Glutamatergic neuron (in vitro differentiated cells): ENCODE measurements at regions not wholly inside any gene's neighbourhood (a gene's known extent, or its start where the extent isn't known, plus 50 kb on each side); places are given as distances from the start of the nearest gene placed in this dataset.
"Not testable (repeated sequence)": the region's sequence is repeated elsewhere in the genome, so short reads cannot be mapped to it uniquely, and the experiment has no call there.

Experiments used
- DNase-seq: peaks from one replicate; pipeline ENCODE4 v3.0.0; 2022
- H3K27ac Mint-ChIP-seq: one replicate; pipeline ENCODE4 v1.8.0; 2020; ENCODE audit warnings: mild to moderate bottlenecking, mixed read lengths, inconsistent platforms; ENCODE audit not compliant: unreplicated experiment
- H3K27me3 Mint-ChIP-seq: one replicate; pipeline ENCODE4 v1.8.0; 2020; ENCODE audit warnings: mild to moderate bottlenecking, moderate library complexity, mixed read lengths, inconsistent platforms; ENCODE audit not compliant: unreplicated experiment
- H3K36me3 Mint-ChIP-seq: one replicate; pipeline ENCODE4 v1.8.0; 2020; ENCODE audit warnings: mild to moderate bottlenecking, mixed read lengths, inconsistent platforms; ENCODE audit not compliant: unreplicated experiment
- H3K4me1 Mint-ChIP-seq: one replicate; pipeline ENCODE4 v1.8.0; 2020; ENCODE audit warnings: mild to moderate bottlenecking, low read depth, mixed read lengths, inconsistent platforms; ENCODE audit not compliant: unreplicated experiment
- H3K4me3 Mint-ChIP-seq: one replicate; pipeline ENCODE4 v1.8.0; 2020; ENCODE audit warnings: mild to moderate bottlenecking, mixed read lengths, inconsistent platforms; ENCODE audit not compliant: unreplicated experiment
- H3K9me3 Mint-ChIP-seq: one replicate; pipeline ENCODE4 v1.8.0; 2020; ENCODE audit warnings: mild to moderate bottlenecking, moderate library complexity, mixed read lengths, inconsistent platforms; ENCODE audit not compliant: unreplicated experiment
- TF ChIP-seq, protein P1 (sequence below): fragments of 200-600 bp; sonication (generic); IDR thresholded peaks from one replicate; pipeline ENCODE4 v1.5.0; 2021; ENCODE audit not compliant: partially characterized antibody, unreplicated experiment

- H3K36me3 Mint-ChIP-seq = no peaks in the 10 kb centered on the region
- H3K4me3 Mint-ChIP-seq = no peak overlapping the region
- peaks cover 2% of the 10 kb centered on the region for H3K27me3 Mint-ChIP-seq
- no peak for DNase-seq
- no peak overlapping the region for H3K27ac Mint-ChIP-seq
- peaks cover 13% of the 10 kb centered on the region for H3K4me1 Mint-ChIP-seq
- no peaks in the 10 kb centered on the region for H3K9me3 Mint-ChIP-seq
- TF ChIP-seq, protein P1, sequence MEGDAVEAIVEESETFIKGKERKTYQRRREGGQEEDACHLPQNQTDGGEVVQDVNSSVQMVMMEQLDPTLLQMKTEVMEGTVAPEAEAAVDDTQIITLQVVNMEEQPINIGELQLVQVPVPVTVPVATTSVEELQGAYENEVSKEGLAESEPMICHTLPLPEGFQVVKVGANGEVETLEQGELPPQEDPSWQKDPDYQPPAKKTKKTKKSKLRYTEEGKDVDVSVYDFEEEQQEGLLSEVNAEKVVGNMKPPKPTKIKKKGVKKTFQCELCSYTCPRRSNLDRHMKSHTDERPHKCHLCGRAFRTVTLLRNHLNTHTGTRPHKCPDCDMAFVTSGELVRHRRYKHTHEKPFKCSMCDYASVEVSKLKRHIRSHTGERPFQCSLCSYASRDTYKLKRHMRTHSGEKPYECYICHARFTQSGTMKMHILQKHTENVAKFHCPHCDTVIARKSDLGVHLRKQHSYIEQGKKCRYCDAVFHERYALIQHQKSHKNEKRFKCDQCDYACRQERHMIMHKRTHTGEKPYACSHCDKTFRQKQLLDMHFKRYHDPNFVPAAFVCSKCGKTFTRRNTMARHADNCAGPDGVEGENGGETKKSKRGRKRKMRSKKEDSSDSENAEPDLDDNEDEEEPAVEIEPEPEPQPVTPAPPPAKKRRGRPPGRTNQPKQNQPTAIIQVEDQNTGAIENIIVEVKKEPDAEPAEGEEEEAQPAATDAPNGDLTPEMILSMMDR = no peak
Measured at GRCh38 chr1:228941666-228942065, 206.4 kb downstream of the RHOU start.

- Mint-ChIP-seq H3K36me3 (no peaks in the 10 kb centered on the region), H3K4me1 (peaks cover 5% of the 10 kb centered on the region), H3K4me3 (no peak overlapping the region), H3K9me3 (no peaks in the 10 kb centered on the region), H3K27ac (no peak overlapping the region), H3K27me3 (peaks cover 2% of the 10 kb centered on the region)
- TF ChIP-seq, protein P1 = no peak
- DNase-seq = no peak
Measured at GRCh38 chr1:228943436-228943835, 208.2 kb downstream of the RHOU start.

GRCh38 chr1:228944296-228944695, 209.0 kb downstream of the RHOU start:
- Mint-ChIP-seq H3K9me3 (no peaks in the 10 kb centered on the region), H3K27me3 (peaks cover 2% of the 10 kb centered on the region), H3K36me3 (no peaks in the 10 kb centered on the region), H3K27ac (no peak overlapping the region), H3K4me3 (no peak overlapping the region), H3K4me1 (peaks cover 4% of the 10 kb centered on the region)
- no peak for DNase-seq
- TF ChIP-seq, protein P1 = no peak

- Mint-ChIP-seq H3K4me1 (peaks cover 4% of the 10 kb centered on the region), H3K27me3 (peaks cover 2% of the 10 kb centered on the region), H3K4me3 (no peak overlapping the region), H3K27ac (no peak overlapping the region), H3K36me3 (no peaks in the 10 kb centered on the region), H3K9me3 (no peaks in the 10 kb centered on the region)
- DNase-seq = no peak
- TF ChIP-seq, protein P1 = no peak
Measured at GRCh38 chr1:228944935-228945371, 209.7 kb downstream of the RHOU start.

GRCh38 chr1:228945885-228946284, 210.6 kb downstream of the RHOU start:
- Mint-ChIP-seq H3K4me1 (peaks cover 4% of the 10 kb centered on the region), H3K27me3 (peaks cover 2% of the 10 kb centered on the region), H3K4me3 (no peak overlapping the region), H3K27ac (no peak overlapping the region), H3K9me3 (no peaks in the 10 kb centered on the region), H3K36me3 (no peaks in the 10 kb centered on the region)
- TF ChIP-seq, protein P1 = no peak
- DNase-seq = no peak

DNA sequence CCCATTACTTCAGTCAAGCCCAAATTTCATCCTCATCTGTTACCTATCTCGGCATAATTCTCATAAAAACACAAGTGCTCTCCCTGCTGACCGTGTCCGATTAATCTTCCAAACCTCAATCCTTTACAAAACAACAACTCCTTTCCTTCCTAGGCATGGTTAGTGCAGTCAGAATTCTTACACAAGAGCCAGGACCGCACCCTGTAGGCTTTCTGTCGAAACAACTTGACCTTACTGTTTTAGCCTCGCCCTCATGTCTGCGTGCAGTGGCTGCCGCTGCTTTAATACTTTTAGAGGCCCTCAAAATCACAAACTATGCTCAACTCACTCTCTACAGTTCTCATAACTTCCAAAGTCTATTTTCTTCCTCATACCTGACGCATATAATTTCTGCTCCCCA, 214.3 kb downstream of the RHOU start:
- not testable (repeated sequence) for H3K27ac Mint-ChIP-seq, H3K4me3 Mint-ChIP-seq, H3K27me3 Mint-ChIP-seq, H3K4me1 Mint-ChIP-seq, H3K36me3 Mint-ChIP-seq, DNase-seq, H3K9me3 Mint-ChIP-seq
